ENCODE measurements at regions not wholly inside any gene's neighbourhood (a gene's known extent, or its start where the extent isn't known, plus 50 kb on each side); places are given as distances from the start of the nearest gene placed in this dataset.

- H3K27me3 Mint-ChIP-seq (ENCODE audit: low read depth) = peaks cover 19% of the 10 kb centered on the region
- no peak for TF ChIP-seq CTCF (conservative IDR thresholded peaks at IDR 0.05)
- no peaks in the 10 kb centered on the region for H3K9me3 ChIP-seq (ENCODE audit: control insufficient read depth, low read depth, low read length)
Observed at GRCh38 chr1:110798691-110799256, 74.2 kb upstream of the CD53 start.

More at GRCh38 chr1:110798691-110799256, 74.2 kb upstream of the CD53 start:
- no peaks in the 10 kb centered on the region for H3K36me3 Mint-ChIP-seq (ENCODE audit: insufficient read depth in 1 of 3, low read depth in 3 of 3)
- H3K4me3 Mint-ChIP-seq = no peak overlapping the region
- Histone ChIP-seq H4K91ac (ENCODE audit: insufficient read length, low read depth, low read length) (no peak overlapping the region), H2AK5ac (ENCODE audit: insufficient read length, low read length) (no peak overlapping the region), H4K5ac (ENCODE audit: insufficient read length, low read depth, low read length) (no peak overlapping the region), H3K27ac (ENCODE audit: insufficient read length, low read depth, low read length) (no peak overlapping the region), H2BK20ac (ENCODE audit: low read depth, low read length, poor library complexity, severe bottlenecking) (no peak overlapping the region), H3K79me2 (ENCODE audit: insufficient read depth, low read length) (no peaks in the 10 kb centered on the region), H3K23ac (ENCODE audit: insufficient read length, low read depth, low read length) (no peak overlapping the region), H4K8ac (replicated peaks; ENCODE audit: insufficient read length, low read depth, low read length) (no peak overlapping the region), H3K9ac (ENCODE audit: extremely low read depth, insufficient read length, low read length) (no peak overlapping the region), H3K4me1 (ENCODE audit: insufficient read depth, low read length) (no peaks in the 10 kb centered on the region), H3K23me2 (ENCODE audit: insufficient read length, low read depth, low read length, poor library complexity, severe bottlenecking) (no peaks in the 10 kb centered on the region), H3K4ac (ENCODE audit: low read depth, low read length) (no peak overlapping the region), H3K27me3 (ENCODE audit: insufficient read depth, low read length) (no peaks in the 10 kb centered on the region), H3K4me2 (ENCODE audit: insufficient read depth, insufficient read length, low read length) (no peak overlapping the region), H2BK120ac (ENCODE audit: low read depth, low read length, poor library complexity, severe bottlenecking) (no peak overlapping the region), H3K79me1 (ENCODE audit: insufficient read depth, low read depth, low read length, poor library complexity, severe bottlenecking) (no peaks in the 10 kb centered on the region), H3K14ac (ENCODE audit: insufficient read depth, low read length) (no peak overlapping the region), H2BK5ac (ENCODE audit: insufficient read length, low read length) (no peak overlapping the region), H4K20me1 (ENCODE audit: control insufficient read depth, insufficient read depth, insufficient read length) (no peaks in the 10 kb centered on the region), H3K56ac (ENCODE audit: insufficient read length, low read depth, low read length) (no peak overlapping the region), H2BK12ac (ENCODE audit: insufficient read length, low read depth, low read length) (no peak overlapping the region), H3K18ac (ENCODE audit: insufficient read length, low read depth, low read length) (no peak overlapping the region), H2BK15ac (ENCODE audit: low read depth, low read length) (no peak overlapping the region), H3T11ph (ENCODE audit: low read length) (no peak overlapping the region), H2AFZ (ENCODE audit: low read length) (no peak overlapping the region)
- no peak for DNase-seq
- H3K27ac Mint-ChIP-seq = no peak overlapping the region
- peaks cover 3 to 47% of the 10 kb centered on the region in 2 experiments; a peak in 4 of 5 replicates for H3K9me3 Mint-ChIP-seq
- no CpG with 5 or more reads among the region's 3 CpGs for WGBS (ENCODE audit: extremely low coverage, insufficient read length, low lambda C conversion rate)
- no peaks in the 10 kb centered on the region for H3K4me1 Mint-ChIP-seq
